ENCODE measurements at regions not wholly inside any gene's neighbourhood (a gene's known extent, or its start where the extent isn't known, plus 50 kb on each side); places are given as distances from the start of the nearest gene placed in this dataset.

DNA sequence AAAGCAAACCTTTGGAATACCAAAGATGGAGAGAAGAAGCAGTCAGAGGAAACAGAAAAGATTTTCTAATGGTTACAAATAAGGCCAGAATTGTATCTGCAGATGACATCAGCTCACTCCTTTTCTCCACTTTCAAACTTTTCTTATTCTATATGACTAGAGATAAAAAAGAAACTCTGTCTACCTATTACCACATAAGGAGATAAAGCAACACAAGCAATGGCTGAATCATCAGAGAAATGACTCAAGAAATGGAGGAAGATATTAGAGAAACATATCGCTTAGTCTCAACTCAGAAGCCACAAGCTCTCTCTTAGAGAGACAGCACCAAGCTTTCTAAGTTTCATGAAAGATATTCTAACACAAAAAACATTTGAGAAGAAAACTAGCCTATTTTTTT lies 784.0 kb downstream of the ZPLD1 start:
- TF ChIP-seq POLR2A (IDR thresholded peaks at IDR 0.05; ENCODE audit: extremely low read depth, insufficient read length) = no peak
- TF ChIP-seq, protein P1, sequence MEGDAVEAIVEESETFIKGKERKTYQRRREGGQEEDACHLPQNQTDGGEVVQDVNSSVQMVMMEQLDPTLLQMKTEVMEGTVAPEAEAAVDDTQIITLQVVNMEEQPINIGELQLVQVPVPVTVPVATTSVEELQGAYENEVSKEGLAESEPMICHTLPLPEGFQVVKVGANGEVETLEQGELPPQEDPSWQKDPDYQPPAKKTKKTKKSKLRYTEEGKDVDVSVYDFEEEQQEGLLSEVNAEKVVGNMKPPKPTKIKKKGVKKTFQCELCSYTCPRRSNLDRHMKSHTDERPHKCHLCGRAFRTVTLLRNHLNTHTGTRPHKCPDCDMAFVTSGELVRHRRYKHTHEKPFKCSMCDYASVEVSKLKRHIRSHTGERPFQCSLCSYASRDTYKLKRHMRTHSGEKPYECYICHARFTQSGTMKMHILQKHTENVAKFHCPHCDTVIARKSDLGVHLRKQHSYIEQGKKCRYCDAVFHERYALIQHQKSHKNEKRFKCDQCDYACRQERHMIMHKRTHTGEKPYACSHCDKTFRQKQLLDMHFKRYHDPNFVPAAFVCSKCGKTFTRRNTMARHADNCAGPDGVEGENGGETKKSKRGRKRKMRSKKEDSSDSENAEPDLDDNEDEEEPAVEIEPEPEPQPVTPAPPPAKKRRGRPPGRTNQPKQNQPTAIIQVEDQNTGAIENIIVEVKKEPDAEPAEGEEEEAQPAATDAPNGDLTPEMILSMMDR (IDR thresholded peaks at IDR 0.05; ENCODE audit: low read depth, low read length) = no peak
- TF ChIP-seq MYC (IDR thresholded peaks at IDR 0.05; ENCODE audit: low read depth, low read length) = no peak

Measured in NB4 (cell line).